ENCODE measurements at regions not wholly inside any gene's neighbourhood (a gene's known extent, or its start where the extent isn't known, plus 50 kb on each side); places are given as distances from the start of the nearest gene placed in this dataset.
"Not testable (repeated sequence)": the region's sequence is repeated elsewhere in the genome, so short reads cannot be mapped to it uniquely, and the experiment has no call there.

DNA sequence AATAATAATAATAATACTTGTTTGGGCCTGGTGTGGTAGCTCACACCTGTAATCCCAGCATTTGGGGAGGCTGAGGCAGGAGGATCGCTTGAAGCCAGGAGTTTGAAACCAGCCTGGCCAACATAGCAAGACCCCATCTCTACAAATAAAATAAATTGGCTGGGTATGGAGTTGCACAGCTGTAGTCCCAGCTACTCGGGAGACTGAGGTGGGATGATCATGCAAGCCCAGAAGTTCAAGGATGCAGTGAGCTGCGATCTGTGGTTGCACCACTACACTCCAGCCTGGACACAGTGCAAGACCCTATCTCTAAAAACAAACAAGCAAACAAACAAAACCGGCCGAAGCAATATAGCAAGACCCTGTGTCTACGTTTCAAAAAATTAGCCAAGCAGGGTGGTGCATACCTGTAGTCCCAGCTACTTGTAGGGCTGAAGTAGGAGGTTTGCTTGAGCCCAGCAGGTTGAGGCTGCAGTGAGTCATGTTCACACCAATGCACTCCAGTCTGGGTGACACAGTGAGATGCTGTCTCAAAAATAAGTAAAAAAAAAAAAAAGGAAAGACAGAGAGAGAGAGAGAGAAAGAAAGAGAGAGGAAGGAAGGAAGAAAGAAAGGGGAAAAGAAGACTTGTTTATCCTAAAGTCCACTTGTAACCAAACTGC is 85.6 kb upstream of the KDM7A start:
- H3K4me1 ChIP-seq (ENCODE audit: control insufficient read depth in 1 of 2, low read depth in 2 of 2), result no peaks in the 10 kb centered on the region
- no peaks in the 10 kb centered on the region for H3K36me3 ChIP-seq
- TF ChIP-seq, protein P1, sequence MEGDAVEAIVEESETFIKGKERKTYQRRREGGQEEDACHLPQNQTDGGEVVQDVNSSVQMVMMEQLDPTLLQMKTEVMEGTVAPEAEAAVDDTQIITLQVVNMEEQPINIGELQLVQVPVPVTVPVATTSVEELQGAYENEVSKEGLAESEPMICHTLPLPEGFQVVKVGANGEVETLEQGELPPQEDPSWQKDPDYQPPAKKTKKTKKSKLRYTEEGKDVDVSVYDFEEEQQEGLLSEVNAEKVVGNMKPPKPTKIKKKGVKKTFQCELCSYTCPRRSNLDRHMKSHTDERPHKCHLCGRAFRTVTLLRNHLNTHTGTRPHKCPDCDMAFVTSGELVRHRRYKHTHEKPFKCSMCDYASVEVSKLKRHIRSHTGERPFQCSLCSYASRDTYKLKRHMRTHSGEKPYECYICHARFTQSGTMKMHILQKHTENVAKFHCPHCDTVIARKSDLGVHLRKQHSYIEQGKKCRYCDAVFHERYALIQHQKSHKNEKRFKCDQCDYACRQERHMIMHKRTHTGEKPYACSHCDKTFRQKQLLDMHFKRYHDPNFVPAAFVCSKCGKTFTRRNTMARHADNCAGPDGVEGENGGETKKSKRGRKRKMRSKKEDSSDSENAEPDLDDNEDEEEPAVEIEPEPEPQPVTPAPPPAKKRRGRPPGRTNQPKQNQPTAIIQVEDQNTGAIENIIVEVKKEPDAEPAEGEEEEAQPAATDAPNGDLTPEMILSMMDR (IDR thresholded peaks at IDR 0.05), result no peak
- no peaks in the 10 kb centered on the region for H3K27me3 ChIP-seq (replicated peaks; ENCODE audit: insufficient read depth)
- no peak overlapping the region for H3K4me3 ChIP-seq
- ATAC-seq (ENCODE audit: insufficient number of reproducible peaks, low FRiP score, low read depth), result no peak
- H3K27ac ChIP-seq, result no peak overlapping the region
- H3K9me3 ChIP-seq, result no peaks in the 10 kb centered on the region
- no peak for DNase-seq (ENCODE audit: low spot score)

DNA sequence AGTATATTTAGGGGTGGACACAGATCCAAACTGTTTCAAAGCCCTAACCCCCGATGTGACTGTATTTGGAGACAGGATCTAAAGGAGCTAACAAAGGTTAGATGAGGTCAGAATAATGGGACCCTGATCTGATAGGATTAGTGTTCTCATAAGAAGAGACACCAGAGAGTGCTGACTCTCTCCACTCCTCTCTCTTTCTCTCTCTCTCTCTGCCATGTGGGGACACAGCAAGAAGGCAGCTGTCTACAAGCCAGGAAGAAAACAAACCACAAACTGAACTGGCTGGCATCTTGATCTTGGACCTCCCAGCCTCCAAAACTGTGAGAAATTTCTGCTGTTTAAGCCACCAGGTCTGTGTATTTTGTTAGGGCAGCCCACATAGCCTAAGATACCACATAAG is 84.7 kb upstream of the KDM7A start:
- Histone ChIP-seq H3K27ac (no peak overlapping the region), H3K36me3 (no peaks in the 10 kb centered on the region), H3K27me3 (replicated peaks; ENCODE audit: insufficient read depth) (no peaks in the 10 kb centered on the region), H3K4me1 (ENCODE audit: control insufficient read depth in 1 of 2, low read depth in 2 of 2) (no peaks in the 10 kb centered on the region), H3K4me3 (no peak overlapping the region), H3K9me3 (no peaks in the 10 kb centered on the region)
- no peak for ATAC-seq (ENCODE audit: insufficient number of reproducible peaks, low FRiP score, low read depth)
- DNase-seq (ENCODE audit: low spot score), result no peak
- TF ChIP-seq, protein P1 (IDR thresholded peaks at IDR 0.05), result no peak

DNA sequence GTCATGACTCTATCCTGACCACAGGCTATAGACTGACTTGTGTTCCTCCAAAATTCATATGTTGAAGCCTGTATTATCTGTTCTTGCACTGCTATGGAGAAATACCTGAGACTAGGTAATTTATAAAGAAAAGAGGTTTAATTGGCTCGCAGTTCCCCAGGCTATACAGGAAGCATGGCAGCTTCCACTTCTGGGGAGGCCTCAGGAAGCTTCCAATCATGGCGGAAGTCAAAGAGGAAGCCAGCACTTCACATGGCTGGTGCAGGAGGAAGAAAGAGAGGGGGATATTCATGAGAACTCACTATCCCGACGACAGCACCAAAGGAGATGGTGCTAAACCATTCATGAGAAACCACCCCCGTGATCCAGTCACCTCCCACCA is 84.3 kb upstream of the KDM7A start:
- TF ChIP-seq, protein P1 (IDR thresholded peaks at IDR 0.05), result no peak
- H3K9me3 ChIP-seq, result no peaks in the 10 kb centered on the region
- DNase-seq (ENCODE audit: low spot score) (no peak), ATAC-seq (ENCODE audit: insufficient number of reproducible peaks, low FRiP score, low read depth) (no peak)
- no peaks in the 10 kb centered on the region for H3K36me3 ChIP-seq
- no peak overlapping the region for H3K4me3 ChIP-seq
- H3K27ac ChIP-seq, result no peak overlapping the region
- no peaks in the 10 kb centered on the region for H3K4me1 ChIP-seq (ENCODE audit: control insufficient read depth in 1 of 2, low read depth in 2 of 2)
- no peaks in the 10 kb centered on the region for H3K27me3 ChIP-seq (replicated peaks; ENCODE audit: insufficient read depth)

DNA sequence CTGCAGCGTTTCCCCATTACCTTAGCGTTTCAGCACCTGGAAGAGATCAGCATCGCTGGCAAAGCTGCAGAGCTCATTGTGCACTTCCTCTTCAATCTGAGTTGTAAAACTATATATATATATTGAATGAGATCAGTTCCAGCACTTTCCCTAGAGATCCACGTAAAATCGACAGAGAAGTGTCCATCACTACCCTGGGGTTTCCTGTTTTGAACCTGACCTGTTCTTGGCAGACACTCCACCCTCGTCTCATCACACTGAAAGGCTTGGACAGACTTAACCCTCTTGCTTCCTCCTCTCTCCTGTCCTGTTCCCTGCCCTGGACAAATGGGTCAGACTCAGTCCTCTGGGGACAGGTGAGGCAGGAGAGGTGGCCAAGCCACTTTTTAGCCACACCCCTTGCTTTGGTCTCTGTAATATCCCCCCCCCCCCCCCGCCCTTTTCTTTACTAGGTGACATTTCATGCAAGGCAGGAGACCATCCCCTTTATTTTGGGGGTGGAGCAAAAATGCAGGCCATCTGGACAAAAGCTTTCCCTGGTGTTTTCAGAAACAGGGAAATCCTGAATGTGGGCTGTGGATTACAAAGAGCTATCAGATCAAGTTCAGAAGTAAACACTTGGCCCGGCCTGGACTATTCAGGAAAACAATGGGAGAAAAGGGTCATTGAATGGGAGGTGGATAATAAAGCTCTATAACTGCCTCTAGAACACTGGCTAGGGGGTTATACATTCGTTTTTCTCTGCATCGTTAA is 83.7 kb upstream of the KDM7A start:
- Histone ChIP-seq H3K36me3 (no peaks in the 10 kb centered on the region), H3K4me1 (ENCODE audit: control insufficient read depth in 1 of 2, low read depth in 2 of 2) (no peaks in the 10 kb centered on the region), H3K27me3 (replicated peaks; ENCODE audit: insufficient read depth) (no peaks in the 10 kb centered on the region), H3K4me3 (no peak overlapping the region), H3K9me3 (no peaks in the 10 kb centered on the region), H3K27ac (no peak overlapping the region)
- TF ChIP-seq, protein P1 (IDR thresholded peaks at IDR 0.05), result no peak
- DNase-seq (ENCODE audit: low spot score) (no peak), ATAC-seq (ENCODE audit: insufficient number of reproducible peaks, low FRiP score, low read depth) (no peak)

DNA sequence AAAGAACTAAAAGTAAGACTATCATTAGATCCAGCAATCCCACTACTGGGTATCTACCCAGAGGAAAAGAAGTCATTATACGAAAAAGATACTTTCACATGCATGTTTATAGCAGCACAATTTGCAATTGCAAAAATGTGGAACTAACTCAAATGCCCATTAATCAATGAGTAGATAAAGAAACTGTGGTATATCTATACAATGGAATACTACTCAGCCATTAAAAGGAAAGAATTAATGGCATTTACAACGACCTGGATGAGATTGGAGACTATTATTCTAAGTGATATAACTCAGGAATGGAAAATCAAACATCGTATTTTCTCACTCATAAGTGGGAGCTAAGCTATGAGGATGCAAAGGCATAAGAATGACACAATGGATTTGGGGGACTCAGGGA is 80.5 kb upstream of the KDM7A start:
- not testable (repeated sequence) for H3K4me3 ChIP-seq; ATAC-seq (ENCODE audit: insufficient number of reproducible peaks, low FRiP score, low read depth); H3K27me3 ChIP-seq (replicated peaks; ENCODE audit: insufficient read depth); H3K4me1 ChIP-seq (ENCODE audit: control insufficient read depth in 1 of 2, low read depth in 2 of 2); H3K27ac ChIP-seq; DNase-seq (ENCODE audit: low spot score); H3K36me3 ChIP-seq; H3K9me3 ChIP-seq

DNA sequence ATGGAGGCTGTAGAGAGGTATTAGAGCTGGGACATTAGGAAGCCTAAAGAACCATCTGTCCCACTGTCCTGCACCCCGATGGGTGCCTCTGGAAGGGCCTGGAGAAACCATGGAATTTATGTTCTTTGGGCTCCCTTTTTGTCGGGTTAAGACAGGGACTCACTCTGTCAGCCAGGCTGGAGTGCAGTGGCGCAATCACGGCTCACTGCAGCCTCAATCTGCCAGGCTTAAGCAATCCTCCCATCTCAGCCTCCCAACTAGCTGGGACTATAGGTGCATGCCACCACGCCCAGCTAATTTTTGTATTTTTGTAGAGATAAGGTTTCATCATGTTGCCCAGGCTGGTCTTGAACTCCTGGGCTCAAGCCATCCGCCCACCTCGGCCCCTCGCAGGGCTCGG is 78.2 kb upstream of the KDM7A start:
- DNase-seq (ENCODE audit: low spot score); H3K36me3 ChIP-seq; H3K27ac ChIP-seq; ATAC-seq (ENCODE audit: insufficient number of reproducible peaks, low FRiP score, low read depth); H3K4me1 ChIP-seq (ENCODE audit: control insufficient read depth in 1 of 2, low read depth in 2 of 2); H3K27me3 ChIP-seq (replicated peaks; ENCODE audit: insufficient read depth); H3K4me3 ChIP-seq; H3K9me3 ChIP-seq: not testable (repeated sequence)

Data from thoracic aorta (tissue), 2 donors.